HG02798 (cell line): ENCODE measurements at regions not wholly inside any gene's neighbourhood (a gene's known extent, or its start where the extent isn't known, plus 50 kb on each side); places are given as distances from the start of the nearest gene placed in this dataset.

Source experiments
- ATAC-seq: cut with Tn5 transposase; IDR thresholded peaks from one replicate; pipeline ENCODE4 v1.9.1; 2021; ENCODE audit warnings: mild to moderate bottlenecking; ENCODE audit not compliant: unreplicated experiment, poor library complexity

DNA sequence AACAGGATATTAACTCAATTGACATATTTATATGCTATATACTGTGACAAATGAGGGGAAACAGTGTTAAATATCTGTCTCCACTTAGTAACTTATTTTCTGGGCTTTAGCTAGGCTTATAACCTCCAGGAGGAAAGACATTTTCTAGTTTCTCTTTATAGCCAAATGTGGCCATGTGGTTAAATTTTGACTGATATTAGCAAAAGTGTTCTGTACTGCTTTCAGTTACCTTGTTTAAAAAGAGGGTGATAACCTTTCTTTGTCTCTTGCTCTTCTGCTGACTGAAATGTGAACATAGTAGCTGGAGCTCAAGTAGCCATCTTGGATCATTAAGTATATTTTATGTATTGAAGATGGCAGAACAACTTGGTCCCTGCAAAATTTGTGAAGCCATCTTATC, 253.7 kb downstream of the PDHA2 start:
- ATAC-seq = no peak

GRCh38 chr4:96094183-96094582, 254.3 kb downstream of the PDHA2 start:
- no peak for ATAC-seq

DNA sequence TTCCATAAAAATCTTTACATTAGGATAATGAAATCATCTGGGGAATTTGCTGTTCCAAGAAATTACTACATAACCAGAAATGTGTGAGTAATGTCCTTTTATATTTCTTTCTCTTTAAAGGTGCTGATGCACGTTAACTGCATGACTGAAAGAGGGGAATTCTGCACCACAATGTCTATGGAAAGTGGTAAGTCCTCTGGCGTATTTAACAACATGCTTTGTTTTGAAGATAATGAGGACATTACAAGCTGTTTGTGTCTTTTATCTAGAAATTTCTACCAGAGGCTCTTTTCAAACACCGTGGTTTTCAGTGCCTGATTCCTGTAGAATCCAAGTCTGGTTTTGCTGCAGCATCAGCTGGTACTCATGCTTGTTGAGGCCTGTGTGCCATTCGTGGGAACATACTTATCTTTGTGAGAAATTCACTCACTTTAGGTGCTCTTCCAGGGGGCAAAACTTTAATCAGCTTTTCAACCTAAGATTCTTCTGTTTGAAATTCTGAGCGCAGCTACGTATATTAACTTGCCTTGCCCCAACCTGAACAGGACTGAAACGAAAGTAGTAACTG, 257.2 kb downstream of the PDHA2 start:
- no peak for ATAC-seq

GRCh38 chr4:96097693-96098092, 257.8 kb downstream of the PDHA2 start:
- no peak for ATAC-seq

- no peak for ATAC-seq
Observed at GRCh38 chr4:96099031-96099430, 259.1 kb downstream of the PDHA2 start.

GRCh38 chr4:96102541-96103026, 262.7 kb downstream of the PDHA2 start:
- ATAC-seq = no peak

- ATAC-seq = no peak
Observed at GRCh38 chr4:96103086-96103485, 263.2 kb downstream of the PDHA2 start.

GRCh38 chr4:96108146-96108545, 268.3 kb downstream of the PDHA2 start:
- ATAC-seq = no peak

- no peak for ATAC-seq
Observed at GRCh38 chr4:96112631-96113030, 272.7 kb downstream of the PDHA2 start.

DNA sequence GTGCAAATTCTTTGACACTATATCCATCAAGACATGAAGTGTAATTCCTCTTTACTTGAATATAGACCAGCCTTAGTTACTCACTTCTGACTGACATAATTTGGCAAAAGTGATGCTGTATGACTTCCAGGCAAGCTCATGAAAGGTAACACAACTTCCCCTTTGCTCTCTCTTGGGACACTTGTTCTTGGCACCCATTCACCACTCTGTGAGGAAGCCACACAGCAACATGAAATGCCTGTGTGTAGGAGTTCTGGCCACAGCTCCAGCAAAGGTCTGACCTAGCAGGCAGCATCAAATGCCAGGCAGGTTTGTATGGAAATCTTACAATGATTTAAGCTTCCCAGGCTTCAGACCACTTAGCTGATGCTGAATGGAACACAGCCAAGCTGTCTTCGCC, 280.3 kb downstream of the PDHA2 start:
- no peak for ATAC-seq

DNA sequence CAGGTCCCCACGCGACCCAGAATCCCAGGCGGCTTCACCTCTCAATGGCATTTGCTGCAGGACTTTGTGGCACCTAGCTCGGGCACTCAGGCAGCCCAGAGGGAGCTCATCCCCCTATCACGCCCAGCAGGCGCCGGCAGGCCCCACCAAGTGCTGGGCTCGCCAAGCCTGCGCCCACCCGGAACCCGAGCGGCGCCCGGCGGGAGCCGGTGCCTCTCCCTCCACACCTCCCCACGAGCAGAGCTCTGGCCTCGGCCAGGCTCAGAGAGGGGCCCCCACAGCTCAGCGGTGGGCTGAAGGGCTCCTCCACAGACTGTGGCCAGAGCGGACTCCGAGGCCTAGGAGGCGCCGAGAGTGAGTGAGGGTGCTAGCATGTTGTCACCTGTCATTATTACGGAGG, 286.3 kb downstream of the PDHA2 start:
- ATAC-seq = no peak

- no peak for ATAC-seq
Observed at GRCh38 chr4:96131186-96131585, 291.3 kb downstream of the PDHA2 start.

DNA sequence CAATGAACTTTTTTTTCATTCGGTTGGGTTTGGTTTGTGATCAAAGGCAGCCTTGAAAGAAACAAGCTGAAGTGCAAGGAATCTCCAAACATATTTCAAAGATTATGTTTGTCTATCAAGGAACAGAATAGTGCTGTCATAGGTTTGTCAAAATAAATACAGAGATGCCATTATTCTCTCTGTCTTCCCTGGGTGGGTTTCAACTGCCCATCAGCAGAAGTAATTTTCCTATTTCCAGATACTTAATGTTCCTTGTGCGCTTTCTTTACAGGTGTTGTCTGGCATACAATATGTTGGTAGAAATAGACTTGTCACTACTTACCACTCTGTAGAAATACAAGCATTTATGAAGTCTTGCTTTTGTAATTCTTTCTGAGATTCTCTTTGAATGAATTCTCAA, 294.9 kb downstream of the PDHA2 start:
- ATAC-seq = no peak

GRCh38 chr4:96136056-96136455, 296.2 kb downstream of the PDHA2 start:
- ATAC-seq = no peak

- ATAC-seq = no peak
Observed at GRCh38 chr4:96139251-96139929, 299.5 kb downstream of the PDHA2 start.

DNA sequence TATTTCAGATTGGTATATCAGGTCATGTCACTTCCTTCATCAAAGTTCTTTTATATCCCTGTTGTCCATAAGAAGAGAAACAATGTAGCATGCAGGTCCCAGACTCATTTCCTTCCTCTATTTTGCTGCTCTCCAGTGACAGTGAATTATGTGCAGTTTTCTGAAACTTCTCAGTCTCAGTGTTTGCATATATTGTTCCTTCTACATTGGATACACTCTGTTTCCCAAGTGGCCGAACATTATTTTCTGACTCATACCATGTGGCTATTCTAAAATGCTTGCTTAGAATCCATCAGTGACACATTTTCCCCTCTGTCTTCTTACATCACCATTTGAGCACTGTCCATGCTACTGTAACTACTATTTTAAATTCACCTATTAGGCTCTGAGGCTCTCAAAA, 305.7 kb downstream of the PDHA2 start:
- ATAC-seq = no peak

- no peak for ATAC-seq
Observed at GRCh38 chr4:96146686-96147085, 306.8 kb downstream of the PDHA2 start.

DNA sequence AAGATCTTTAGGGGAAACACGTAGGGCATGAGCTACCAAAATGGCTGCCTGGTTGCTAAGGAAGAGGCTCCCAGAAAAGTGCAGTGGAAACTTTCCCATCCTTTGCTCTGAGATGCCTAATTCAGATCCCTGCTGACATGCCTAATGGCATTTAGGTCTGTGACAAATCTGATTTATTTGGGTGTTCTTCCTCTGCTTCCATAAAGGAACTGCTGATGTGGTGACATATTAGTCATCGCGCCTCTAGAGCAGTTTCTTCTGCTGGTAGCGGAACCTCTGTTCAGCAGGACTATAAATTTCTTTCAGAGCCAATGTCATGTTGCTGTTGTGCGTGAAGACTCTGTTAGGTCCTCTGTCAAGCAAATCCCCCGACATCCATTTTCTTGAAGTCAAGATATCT, 310.0 kb downstream of the PDHA2 start:
- no peak for ATAC-seq

- no peak for ATAC-seq
Observed at GRCh38 chr4:96150466-96150865, 310.6 kb downstream of the PDHA2 start.

GRCh38 chr4:96152824-96153223, 312.9 kb downstream of the PDHA2 start:
- ATAC-seq = no peak

- no peak for ATAC-seq
Observed at GRCh38 chr4:96154676-96155075, 314.8 kb downstream of the PDHA2 start.

- ATAC-seq = no peak
Observed at GRCh38 chr4:96162636-96163035, 322.7 kb downstream of the PDHA2 start.
